HG02610 (cell line): ENCODE measurements at regions not wholly inside any gene's neighbourhood (a gene's known extent, or its start where the extent isn't known, plus 50 kb on each side); places are given as distances from the start of the nearest gene placed in this dataset.
"Not testable (repeated sequence)": the region's sequence is repeated elsewhere in the genome, so short reads cannot be mapped to it uniquely, and the experiment has no call there.

Experiments
- ATAC-seq: cut with Tn5 transposase; IDR thresholded peaks from one replicate; pipeline ENCODE4 v1.9.1; 2021; ENCODE audit warnings: mild to moderate bottlenecking, moderate library complexity; ENCODE audit not compliant: unreplicated experiment

GRCh38 chr3:23111797-23112196, 91.3 kb upstream of the UBE2E2 start:
- ATAC-seq: no peak

GRCh38 chr3:23112491-23112890, 90.6 kb upstream of the UBE2E2 start:
- no peak for ATAC-seq

- no peak for ATAC-seq
Observed at GRCh38 chr3:23113455-23114171, 89.5 kb upstream of the UBE2E2 start.

GRCh38 chr3:23114432-23114831, 88.7 kb upstream of the UBE2E2 start:
- no peak for ATAC-seq

GRCh38 chr3:23115171-23115877, 87.8 kb upstream of the UBE2E2 start:
- no peak for ATAC-seq

- ATAC-seq: no peak
Observed at GRCh38 chr3:23116081-23116837, 86.9 kb upstream of the UBE2E2 start.

- no peak for ATAC-seq
Observed at GRCh38 chr3:23117856-23118255, 85.3 kb upstream of the UBE2E2 start.

- ATAC-seq: no peak
Observed at GRCh38 chr3:23127196-23127595, 75.9 kb upstream of the UBE2E2 start.

GRCh38 chr3:23128655-23129054, 74.5 kb upstream of the UBE2E2 start:
- no peak for ATAC-seq

- ATAC-seq: no peak
Observed at GRCh38 chr3:23129117-23129516, 74.0 kb upstream of the UBE2E2 start.

- ATAC-seq: no peak
Observed at GRCh38 chr3:23129817-23130216, 73.3 kb upstream of the UBE2E2 start.

GRCh38 chr3:23130406-23130805, 72.7 kb upstream of the UBE2E2 start:
- no peak for ATAC-seq

GRCh38 chr3:23135026-23135785, 67.9 kb upstream of the UBE2E2 start:
- no peak for ATAC-seq

GRCh38 chr3:23136054-23136453, 67.1 kb upstream of the UBE2E2 start:
- ATAC-seq: no peak

- ATAC-seq: not testable (repeated sequence)
Observed at GRCh38 chr3:23144051-23144450, 59.1 kb upstream of the UBE2E2 start.

GRCh38 chr3:23146163-23146562, 57.0 kb upstream of the UBE2E2 start:
- no peak for ATAC-seq

GRCh38 chr3:23152989-23153388, 50.1 kb upstream of the UBE2E2 start:
- no peak for ATAC-seq
